ENCODE measurements at regions not wholly inside any gene's neighbourhood (a gene's known extent, or its start where the extent isn't known, plus 50 kb on each side); places are given as distances from the start of the nearest gene placed in this dataset.
"Not testable (repeated sequence)": the region's sequence is repeated elsewhere in the genome, so short reads cannot be mapped to it uniquely, and the experiment has no call there.

DNA sequence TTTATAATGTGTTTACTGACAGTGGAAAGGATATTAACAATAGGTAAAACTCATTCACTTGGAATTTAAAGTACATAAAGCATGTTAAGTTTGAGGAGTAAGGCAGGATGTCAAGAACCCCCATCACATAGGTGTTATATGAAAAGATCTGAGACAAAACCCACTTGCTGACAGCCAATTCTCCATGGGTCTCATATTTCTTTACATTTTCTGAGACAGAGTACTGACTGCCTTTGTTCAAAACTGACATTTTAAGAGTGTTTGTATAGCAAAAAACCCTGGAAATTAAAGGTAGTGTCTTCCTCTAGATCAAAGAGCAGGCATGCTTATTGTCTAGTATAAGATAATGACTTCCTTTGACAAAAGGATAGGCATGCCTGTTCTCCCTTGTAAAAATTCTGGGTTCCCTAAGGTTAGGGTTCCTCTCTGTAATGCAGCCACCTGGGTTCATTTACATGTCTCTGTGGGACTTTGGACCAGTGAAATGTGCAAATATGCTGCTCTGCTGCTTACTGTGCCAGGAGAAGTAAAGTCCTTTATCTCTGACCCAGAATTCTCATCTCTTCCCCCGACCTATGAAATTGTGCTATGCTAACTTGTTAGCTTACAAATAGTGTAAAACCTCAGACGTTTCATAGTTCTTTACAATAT lies 123.6 kb downstream of the PCDH18 start:
- no peak for DNase-seq (ENCODE audit: low read depth)

GRCh38 chr4:137405833-137406232 lies 126.5 kb downstream of the PCDH18 start:
- not testable (repeated sequence) for DNase-seq (ENCODE audit: low read depth); H3K4me3 ChIP-seq (ENCODE audit: control insufficient read depth, low read depth, low read length)

More for the DNA sequence above, 123.6 kb downstream of the PCDH18 start:
- TF ChIP-seq, protein P1, sequence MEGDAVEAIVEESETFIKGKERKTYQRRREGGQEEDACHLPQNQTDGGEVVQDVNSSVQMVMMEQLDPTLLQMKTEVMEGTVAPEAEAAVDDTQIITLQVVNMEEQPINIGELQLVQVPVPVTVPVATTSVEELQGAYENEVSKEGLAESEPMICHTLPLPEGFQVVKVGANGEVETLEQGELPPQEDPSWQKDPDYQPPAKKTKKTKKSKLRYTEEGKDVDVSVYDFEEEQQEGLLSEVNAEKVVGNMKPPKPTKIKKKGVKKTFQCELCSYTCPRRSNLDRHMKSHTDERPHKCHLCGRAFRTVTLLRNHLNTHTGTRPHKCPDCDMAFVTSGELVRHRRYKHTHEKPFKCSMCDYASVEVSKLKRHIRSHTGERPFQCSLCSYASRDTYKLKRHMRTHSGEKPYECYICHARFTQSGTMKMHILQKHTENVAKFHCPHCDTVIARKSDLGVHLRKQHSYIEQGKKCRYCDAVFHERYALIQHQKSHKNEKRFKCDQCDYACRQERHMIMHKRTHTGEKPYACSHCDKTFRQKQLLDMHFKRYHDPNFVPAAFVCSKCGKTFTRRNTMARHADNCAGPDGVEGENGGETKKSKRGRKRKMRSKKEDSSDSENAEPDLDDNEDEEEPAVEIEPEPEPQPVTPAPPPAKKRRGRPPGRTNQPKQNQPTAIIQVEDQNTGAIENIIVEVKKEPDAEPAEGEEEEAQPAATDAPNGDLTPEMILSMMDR (IDR thresholded peaks at IDR 0.05; ENCODE audit: control insufficient read depth, insufficient read depth, low read depth, low read length, missing control alignments) = no peak
- no peak overlapping the region for H3K4me3 ChIP-seq (ENCODE audit: control insufficient read depth, low read depth, low read length)

GRCh38 chr4:137394018-137394417 lies 138.3 kb downstream of the PCDH18 start:
- TF ChIP-seq, protein P1 (IDR thresholded peaks at IDR 0.05; ENCODE audit: control insufficient read depth, insufficient read depth, low read depth, low read length, missing control alignments) = no peak
- no peak overlapping the region for H3K4me3 ChIP-seq (ENCODE audit: control insufficient read depth, low read depth, low read length)
- no peak for DNase-seq (ENCODE audit: low read depth)

- no peak for DNase-seq (ENCODE audit: low read depth)
- TF ChIP-seq, protein P1 (IDR thresholded peaks at IDR 0.05; ENCODE audit: control insufficient read depth, insufficient read depth, low read depth, low read length, missing control alignments) = no peak
- no peak overlapping the region for H3K4me3 ChIP-seq (ENCODE audit: control insufficient read depth, low read depth, low read length)
Observed at GRCh38 chr4:137393044-137393443, 139.2 kb downstream of the PCDH18 start.

GRCh38 chr4:137390707-137391106 lies 141.6 kb downstream of the PCDH18 start:
- H3K4me3 ChIP-seq (ENCODE audit: control insufficient read depth, low read depth, low read length) = no peak overlapping the region
- peak; percentile 66 for DNase-seq (ENCODE audit: low read depth)
- TF ChIP-seq, protein P1 (IDR thresholded peaks at IDR 0.05; ENCODE audit: control insufficient read depth, insufficient read depth, low read depth, low read length, missing control alignments) = no peak

- TF ChIP-seq, protein P1 (IDR thresholded peaks at IDR 0.05; ENCODE audit: control insufficient read depth, insufficient read depth, low read depth, low read length, missing control alignments) = no peak
- no peak overlapping the region for H3K4me3 ChIP-seq (ENCODE audit: control insufficient read depth, low read depth, low read length)
- no peak for DNase-seq (ENCODE audit: low read depth)
Observed at GRCh38 chr4:137389911-137390520, 142.3 kb downstream of the PCDH18 start.

- no peak overlapping the region for H3K4me3 ChIP-seq (ENCODE audit: control insufficient read depth, low read depth, low read length)
- TF ChIP-seq, protein P1 (IDR thresholded peaks at IDR 0.05; ENCODE audit: control insufficient read depth, insufficient read depth, low read depth, low read length, missing control alignments) = no peak
- peak; percentile 43 for DNase-seq (ENCODE audit: low read depth)
Observed at GRCh38 chr4:137387924-137388323, 144.4 kb downstream of the PCDH18 start.
